Hepatocyte (in vitro differentiated cells): ENCODE measurements at regions not wholly inside any gene's neighbourhood (a gene's known extent, or its start where the extent isn't known, plus 50 kb on each side); places are given as distances from the start of the nearest gene placed in this dataset.

Experiments used
- EZH2 ChIP-seq: fragments of 200-600 bp; sonication (generic); IDR thresholded peaks from 2 replicates; pipeline ENCODE4 v1.6.1; 2016; ENCODE audit warnings: antibody characterized with exemption, mild to moderate bottlenecking, borderline replicate concordance
- EZH2phosphoT487 ChIP-seq: fragments of 200-600 bp; sonication (generic); IDR thresholded peaks from one replicate; pipeline ENCODE4 v1.6.1; 2018; ENCODE audit warnings: antibody characterized with exemption, mild to moderate bottlenecking, low read depth, moderate library complexity; ENCODE audit not compliant: unreplicated experiment, severe bottlenecking
- TF ChIP-seq, protein P1 (sequence below): fragments of 200-600 bp; sonication (generic); IDR thresholded peaks from 2 replicates; pipeline ENCODE4 v1.5.1; 2016; ENCODE audit warnings: antibody characterized with exemption, mild to moderate bottlenecking; ENCODE audit not compliant: poor library complexity

- TF ChIP-seq, protein P1, sequence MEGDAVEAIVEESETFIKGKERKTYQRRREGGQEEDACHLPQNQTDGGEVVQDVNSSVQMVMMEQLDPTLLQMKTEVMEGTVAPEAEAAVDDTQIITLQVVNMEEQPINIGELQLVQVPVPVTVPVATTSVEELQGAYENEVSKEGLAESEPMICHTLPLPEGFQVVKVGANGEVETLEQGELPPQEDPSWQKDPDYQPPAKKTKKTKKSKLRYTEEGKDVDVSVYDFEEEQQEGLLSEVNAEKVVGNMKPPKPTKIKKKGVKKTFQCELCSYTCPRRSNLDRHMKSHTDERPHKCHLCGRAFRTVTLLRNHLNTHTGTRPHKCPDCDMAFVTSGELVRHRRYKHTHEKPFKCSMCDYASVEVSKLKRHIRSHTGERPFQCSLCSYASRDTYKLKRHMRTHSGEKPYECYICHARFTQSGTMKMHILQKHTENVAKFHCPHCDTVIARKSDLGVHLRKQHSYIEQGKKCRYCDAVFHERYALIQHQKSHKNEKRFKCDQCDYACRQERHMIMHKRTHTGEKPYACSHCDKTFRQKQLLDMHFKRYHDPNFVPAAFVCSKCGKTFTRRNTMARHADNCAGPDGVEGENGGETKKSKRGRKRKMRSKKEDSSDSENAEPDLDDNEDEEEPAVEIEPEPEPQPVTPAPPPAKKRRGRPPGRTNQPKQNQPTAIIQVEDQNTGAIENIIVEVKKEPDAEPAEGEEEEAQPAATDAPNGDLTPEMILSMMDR = no peak
- no peak for TF ChIP-seq EZH2phosphoT487
- TF ChIP-seq EZH2 = no peak
Measured at GRCh38 chr11:107157146-107157808, 139.0 kb upstream of the GUCY1A2 start.
